ENCODE measurements at regions not wholly inside any gene's neighbourhood (a gene's known extent, or its start where the extent isn't known, plus 50 kb on each side); places are given as distances from the start of the nearest gene placed in this dataset.

DNA sequence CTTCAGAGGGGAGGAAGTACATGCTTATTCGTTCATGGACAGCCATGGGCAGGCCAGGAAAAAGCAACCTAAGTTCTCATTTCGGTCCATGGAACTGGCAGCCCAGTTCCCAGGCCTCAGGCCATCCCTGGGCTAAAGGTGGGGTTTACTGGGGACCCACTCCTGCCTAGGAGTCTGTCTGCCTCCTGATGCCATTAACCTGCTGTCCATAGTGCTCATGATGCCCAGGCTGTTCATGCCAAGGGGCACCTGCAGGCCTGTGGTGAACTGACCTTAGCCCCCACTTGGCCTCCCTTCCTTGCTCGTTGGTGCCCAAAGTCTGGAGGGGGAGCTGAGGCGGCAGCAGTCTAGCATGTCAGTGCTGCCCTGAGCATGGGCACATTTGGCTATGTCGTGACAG, 450.2 kb upstream of the MBL2 start:
- TF ChIP-seq, protein P1, sequence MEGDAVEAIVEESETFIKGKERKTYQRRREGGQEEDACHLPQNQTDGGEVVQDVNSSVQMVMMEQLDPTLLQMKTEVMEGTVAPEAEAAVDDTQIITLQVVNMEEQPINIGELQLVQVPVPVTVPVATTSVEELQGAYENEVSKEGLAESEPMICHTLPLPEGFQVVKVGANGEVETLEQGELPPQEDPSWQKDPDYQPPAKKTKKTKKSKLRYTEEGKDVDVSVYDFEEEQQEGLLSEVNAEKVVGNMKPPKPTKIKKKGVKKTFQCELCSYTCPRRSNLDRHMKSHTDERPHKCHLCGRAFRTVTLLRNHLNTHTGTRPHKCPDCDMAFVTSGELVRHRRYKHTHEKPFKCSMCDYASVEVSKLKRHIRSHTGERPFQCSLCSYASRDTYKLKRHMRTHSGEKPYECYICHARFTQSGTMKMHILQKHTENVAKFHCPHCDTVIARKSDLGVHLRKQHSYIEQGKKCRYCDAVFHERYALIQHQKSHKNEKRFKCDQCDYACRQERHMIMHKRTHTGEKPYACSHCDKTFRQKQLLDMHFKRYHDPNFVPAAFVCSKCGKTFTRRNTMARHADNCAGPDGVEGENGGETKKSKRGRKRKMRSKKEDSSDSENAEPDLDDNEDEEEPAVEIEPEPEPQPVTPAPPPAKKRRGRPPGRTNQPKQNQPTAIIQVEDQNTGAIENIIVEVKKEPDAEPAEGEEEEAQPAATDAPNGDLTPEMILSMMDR (IDR thresholded peaks at IDR 0.05; ENCODE audit: insufficient read depth, low read length, poor library complexity, severe bottlenecking): no peak
- TF ChIP-seq EZH2phosphoT487 (conservative IDR thresholded peaks at IDR 0.05; ENCODE audit: low read length): no peak

Measured in SU-DHL-6 (cell line).